GM21619 (cell line): ENCODE measurements at regions not wholly inside any gene's neighbourhood (a gene's known extent, or its start where the extent isn't known, plus 50 kb on each side); places are given as distances from the start of the nearest gene placed in this dataset.
"Not testable (repeated sequence)": the region's sequence is repeated elsewhere in the genome, so short reads cannot be mapped to it uniquely, and the experiment has no call there.

Experiments used
- ATAC-seq: cut with Tn5 transposase; IDR thresholded peaks from one replicate; pipeline ENCODE4 v1.9.1; 2021; ENCODE audit not compliant: unreplicated experiment

- no peak for ATAC-seq
Observed at GRCh38 chr16:86880316-86881117, 302.2 kb downstream of the FOXL1 start.

- ATAC-seq = no peak
Observed at GRCh38 chr16:86881118-86881510, 302.8 kb downstream of the FOXL1 start.

GRCh38 chr16:86881861-86882273 is 303.5 kb downstream of the FOXL1 start:
- ATAC-seq = no peak

DNA sequence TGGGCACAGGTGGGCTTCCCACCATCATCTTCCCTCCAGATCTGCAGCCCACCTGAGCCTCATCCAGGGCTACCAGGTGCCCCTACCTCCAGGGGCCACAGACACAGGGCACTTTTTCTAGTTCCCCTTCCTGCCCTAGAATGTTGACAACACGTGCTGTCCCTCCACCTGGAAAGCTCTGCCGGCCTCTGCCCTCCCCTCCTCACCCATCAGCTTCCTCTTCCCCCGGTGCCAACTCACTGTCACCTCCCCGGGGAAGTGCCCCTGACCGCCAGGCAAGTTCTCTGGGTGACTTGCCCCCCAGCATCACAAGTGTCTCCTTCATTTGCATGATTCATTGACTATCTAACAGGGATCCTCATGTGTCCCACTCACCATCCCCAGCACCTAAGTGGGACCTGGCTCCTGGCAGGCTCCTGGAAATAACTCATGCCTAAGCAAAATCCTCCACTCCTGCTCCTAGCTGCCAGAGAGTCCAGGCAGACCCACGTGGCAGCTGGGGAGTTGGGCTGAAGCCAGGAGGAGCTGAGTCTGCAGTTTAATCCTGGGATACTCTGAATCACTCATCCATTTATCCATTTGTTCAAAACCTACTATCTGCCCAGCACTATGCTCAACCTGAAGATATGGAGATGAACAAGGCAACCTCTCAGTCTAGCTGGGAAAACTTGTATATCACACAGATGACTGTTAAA is 304.4 kb downstream of the FOXL1 start:
- ATAC-seq = no peak

GRCh38 chr16:86883583-86884389 is 305.4 kb downstream of the FOXL1 start:
- ATAC-seq = no peak

- ATAC-seq = no peak
Observed at GRCh38 chr16:86884390-86884650, 306.0 kb downstream of the FOXL1 start.

GRCh38 chr16:86885139-86885538 is 306.8 kb downstream of the FOXL1 start:
- ATAC-seq = no peak

- no peak for ATAC-seq
Observed at GRCh38 chr16:86886651-86887050, 308.3 kb downstream of the FOXL1 start.

GRCh38 chr16:86887416-86887815 is 309.1 kb downstream of the FOXL1 start:
- no peak for ATAC-seq

GRCh38 chr16:86888231-86889053 is 310.1 kb downstream of the FOXL1 start:
- no peak for ATAC-seq

DNA sequence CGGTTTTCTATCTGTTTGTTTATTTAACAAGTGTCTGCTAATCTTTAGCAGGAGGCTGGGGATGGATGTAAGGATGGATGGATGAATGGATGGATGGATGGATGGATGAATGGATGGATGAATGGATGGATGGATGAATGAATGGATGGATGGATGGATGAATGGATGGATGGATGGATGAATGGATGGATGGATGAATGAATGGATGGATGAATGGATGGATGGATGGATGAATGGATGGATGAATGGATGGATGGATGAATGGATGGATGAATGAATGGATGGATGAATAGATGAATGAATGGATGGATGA is 310.7 kb downstream of the FOXL1 start:
- not testable (repeated sequence) for ATAC-seq

DNA sequence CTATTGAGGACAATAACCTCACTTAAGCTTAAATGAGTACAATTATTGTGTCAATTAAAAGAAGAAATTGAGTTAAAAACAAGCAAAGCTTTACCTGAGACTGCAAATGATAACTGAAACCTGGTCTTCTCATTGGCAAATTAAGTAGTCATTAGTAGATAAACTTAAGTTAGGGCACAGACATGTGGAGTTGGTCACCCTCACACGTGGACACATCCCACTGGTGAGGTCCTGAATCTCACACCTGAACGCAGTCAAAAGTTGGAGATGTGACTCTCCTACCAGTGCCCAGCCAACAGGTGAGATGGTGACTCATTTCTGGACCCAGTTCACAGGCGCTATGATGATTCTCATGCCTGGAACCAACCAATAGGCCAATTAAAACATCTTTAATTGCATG is 311.6 kb downstream of the FOXL1 start:
- no peak for ATAC-seq

- no peak for ATAC-seq
Observed at GRCh38 chr16:86891121-86891520, 312.8 kb downstream of the FOXL1 start.

DNA sequence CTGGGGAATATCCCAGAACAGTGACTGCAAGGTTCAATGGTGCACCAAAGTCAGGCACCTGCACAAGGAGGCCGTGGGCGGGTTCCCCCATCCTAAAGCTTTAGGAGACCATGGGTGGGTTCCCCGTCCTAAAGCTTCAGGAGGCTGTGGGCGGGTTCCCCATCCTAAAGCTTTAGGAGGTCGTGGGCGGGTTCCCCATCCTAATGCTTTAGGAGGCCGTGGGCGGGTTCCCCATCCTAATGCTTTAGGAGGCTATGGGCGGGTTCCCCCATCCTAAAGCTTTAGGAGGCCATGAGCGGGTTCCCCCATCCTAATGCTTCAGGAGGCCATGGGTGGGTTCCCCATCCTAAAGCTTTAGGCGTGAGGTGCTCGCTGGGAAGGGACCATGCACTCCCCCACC is 313.3 kb downstream of the FOXL1 start:
- no peak for ATAC-seq

GRCh38 chr16:86892509-86892908 is 314.2 kb downstream of the FOXL1 start:
- no peak for ATAC-seq

DNA sequence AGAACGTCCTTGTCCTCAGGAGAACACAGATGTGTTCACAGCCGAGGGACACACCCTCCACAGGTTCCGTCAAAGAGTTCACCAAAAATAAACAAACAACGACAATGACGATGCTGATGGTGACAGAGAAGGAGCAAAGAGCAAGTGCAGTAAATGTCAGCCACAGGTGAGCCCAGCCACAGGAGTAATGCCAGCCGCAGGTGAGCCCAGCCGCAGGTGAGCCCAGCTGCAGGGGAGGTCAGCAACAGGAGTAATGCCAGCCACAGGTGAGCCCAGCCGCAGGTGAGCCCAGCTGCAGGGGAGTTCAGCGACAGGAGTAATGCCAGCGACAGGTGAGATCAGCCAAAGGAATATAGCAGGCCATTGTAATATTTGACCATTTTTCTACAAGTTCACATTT is 315.2 kb downstream of the FOXL1 start:
- ATAC-seq = no peak

DNA sequence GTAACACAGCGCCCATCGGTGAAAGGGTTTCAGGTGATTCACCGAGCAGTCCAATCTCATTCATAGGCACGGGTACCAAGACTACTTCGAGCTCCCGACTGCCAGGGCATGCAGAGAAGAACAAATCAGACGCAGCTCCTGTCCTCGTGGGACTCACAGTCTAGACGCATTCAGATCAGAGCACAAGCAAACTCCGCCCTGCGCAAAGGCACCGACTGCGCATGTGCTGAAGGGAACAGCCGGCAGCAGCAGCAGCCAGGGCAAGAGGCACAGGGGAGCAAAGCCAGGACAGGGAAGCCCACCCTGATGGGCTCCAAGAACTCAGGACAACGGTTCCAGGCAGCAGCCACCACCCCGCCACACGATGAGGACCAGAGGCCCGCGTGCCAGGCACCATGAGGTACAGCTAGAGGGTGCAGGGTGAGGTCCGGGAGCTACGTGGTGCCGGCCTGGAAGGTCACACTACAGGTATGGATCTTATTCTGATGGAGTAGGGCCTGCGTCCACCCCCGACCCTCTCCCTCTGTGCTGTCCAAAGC is 315.7 kb downstream of the FOXL1 start:
- ATAC-seq = no peak

GRCh38 chr16:86894925-86895324 is 316.6 kb downstream of the FOXL1 start:
- no peak for ATAC-seq

DNA sequence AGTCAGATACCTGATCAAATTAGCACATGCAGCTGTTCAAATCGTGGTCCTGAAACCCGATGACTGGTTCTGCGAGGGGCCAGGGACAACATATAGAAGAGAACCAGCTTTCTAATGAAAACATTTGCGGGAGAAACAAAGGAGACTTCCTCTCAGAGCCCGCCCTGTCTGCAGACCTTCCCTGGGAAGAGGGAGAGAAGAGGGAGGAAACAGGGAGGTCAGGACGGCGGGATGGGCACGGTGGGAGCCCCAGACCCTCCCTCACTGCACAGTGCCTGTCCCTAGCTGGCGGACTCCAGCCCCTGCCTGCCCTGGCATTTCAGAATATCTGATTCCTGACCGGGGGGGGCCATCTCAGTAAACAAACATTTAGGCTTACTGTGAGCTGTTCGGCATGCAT is 317.3 kb downstream of the FOXL1 start:
- no peak for ATAC-seq

- ATAC-seq = no peak
Observed at GRCh38 chr16:86896976-86897375, 318.6 kb downstream of the FOXL1 start.

GRCh38 chr16:86897486-86897885 is 319.1 kb downstream of the FOXL1 start:
- no peak for ATAC-seq
